MM.1S (cell line): ENCODE measurements at regions not wholly inside any gene's neighbourhood (a gene's known extent, or its start where the extent isn't known, plus 50 kb on each side); places are given as distances from the start of the nearest gene placed in this dataset.

Experiments used
- DNase-seq: peaks from one replicate; pipeline ENCODE4 v3.0.0-alpha.2; 2015
- H2AFZ ChIP-seq: fragments of 300-600 bp; sonication (generic); 2 replicates; pipeline ENCODE4 v1.6.0; 2016; ENCODE audit warnings: antibody characterized with exemption, low read length
- H3F3A ChIP-seq: fragments of 300-600 bp; sonication (generic); 2 replicates; pipeline ENCODE4 v1.6.1; 2016; ENCODE audit warnings: mild to moderate bottlenecking, antibody characterized with exemption, low read length, moderate library complexity, mixed read lengths; ENCODE audit not compliant: insufficient read depth
- H3K27ac ChIP-seq: fragments of 300-600 bp; sonication (generic); 2 replicates; pipeline ENCODE4 v1.5.1; 2016; ENCODE audit warnings: mild to moderate bottlenecking, low read length
- H3K27me3 ChIP-seq: fragments of 300-600 bp; sonication (generic); replicated peaks from 2 replicates; pipeline ENCODE4 v1.6.0; 2016; ENCODE audit warnings: low read length; ENCODE audit not compliant: insufficient read depth
- H3K36me3 ChIP-seq: fragments of 300-600 bp; sonication (generic); replicated peaks from 2 replicates; pipeline ENCODE4 v1.6.1; 2016; ENCODE audit warnings: mild to moderate bottlenecking, low read length, mixed read lengths; ENCODE audit not compliant: insufficient read depth
- H3K4me1 ChIP-seq: fragments of 300-600 bp; sonication (generic); 2 replicates; pipeline ENCODE4 v1.6.1; 2016; ENCODE audit warnings: low read length, mixed read lengths
- H3K4me2 ChIP-seq: fragments of 300-600 bp; sonication (generic); 2 replicates; pipeline ENCODE4 v1.6.0; 2016; ENCODE audit warnings: low read depth, low read length
- H3K4me3 ChIP-seq: fragments of 300-600 bp; sonication (generic); 2 replicates; pipeline ENCODE4 v1.5.1; 2016; ENCODE audit warnings: low read length, mixed read lengths
- H3K79me2 ChIP-seq: fragments of 300-600 bp; sonication (generic); 2 replicates; pipeline ENCODE4 v1.6.1; 2016; ENCODE audit warnings: mixed run types, low read length, mixed read lengths
- H3K9ac ChIP-seq: fragments of 300-600 bp; sonication (generic); 2 replicates; pipeline ENCODE4 v1.6.1; 2016; ENCODE audit warnings: low read length, mixed read lengths
- H3K9me2 ChIP-seq: fragments of 300-600 bp; sonication (generic); replicated peaks from 2 replicates; pipeline ENCODE4 v1.6.1; 2016; ENCODE audit warnings: mild to moderate bottlenecking, low read length, mixed read lengths; ENCODE audit not compliant: insufficient read depth
- H3K9me3 ChIP-seq: fragments of 300-600 bp; sonication (generic); replicated peaks from 2 replicates; pipeline ENCODE4 v1.6.1; 2016; ENCODE audit warnings: mild to moderate bottlenecking, low read length, mixed read lengths; ENCODE audit not compliant: insufficient read depth
- H4K20me1 ChIP-seq: fragments of 300-600 bp; sonication (generic); 2 replicates; pipeline ENCODE4 v1.6.1; 2016; ENCODE audit warnings: mild to moderate bottlenecking, low read length, moderate library complexity, mixed read lengths; ENCODE audit not compliant: insufficient read depth
- CTCF ChIP-seq: fragments of 300-600 bp; sonication (generic); IDR thresholded peaks from 2 replicates; pipeline ENCODE4 v1.5.1; 2016; ENCODE audit warnings: antibody characterized with exemption, low read length, mixed read lengths
- EZH2 ChIP-seq: fragments of 300-600 bp; sonication (generic); optimal IDR thresholded peaks from 2 replicates; pipeline ENCODE3; 2017; ENCODE audit warnings: low read depth, mild to moderate bottlenecking, antibody characterized with exemption, low read length, mixed read lengths
- EZH2phosphoT487 ChIP-seq: fragments of 300-600 bp; sonication (generic); IDR thresholded peaks from 2 replicates; pipeline ENCODE4 v1.6.1; 2018; ENCODE audit warnings: antibody characterized with exemption, low read length

- no peak for DNase-seq
- Histone ChIP-seq H3K9ac (no peak overlapping the region), H3K4me2 (no peak overlapping the region), H3K36me3 (no peaks in the 10 kb centered on the region), H3K4me3 (no peak overlapping the region), H4K20me1 (no peaks in the 10 kb centered on the region), H3F3A (no peaks in the 10 kb centered on the region), H3K27ac (no peak overlapping the region), H2AFZ (no peak overlapping the region), H3K4me1 (no peaks in the 10 kb centered on the region), H3K9me2 (no peaks in the 10 kb centered on the region), H3K9me3 (no peaks in the 10 kb centered on the region), H3K27me3 (no peaks in the 10 kb centered on the region), H3K79me2 (no peaks in the 10 kb centered on the region)
- TF ChIP-seq EZH2phosphoT487: no peak
- no peak for TF ChIP-seq CTCF
- no peak for TF ChIP-seq EZH2
Observed at GRCh38 chr18:78637442-78638402, 341.9 kb upstream of the SALL3 start.

GRCh38 chr18:78639006-78639950, 340.3 kb upstream of the SALL3 start:
- no peaks in the 10 kb centered on the region for H3K9me2 ChIP-seq
- no peak for DNase-seq
- H3K27ac ChIP-seq: no peak overlapping the region
- H3K4me2 ChIP-seq: no peak overlapping the region
- H2AFZ ChIP-seq: no peak overlapping the region
- no peaks in the 10 kb centered on the region for H3K4me1 ChIP-seq
- no peak overlapping the region for H3K9ac ChIP-seq
- TF ChIP-seq EZH2 (no peak), CTCF (no peak), EZH2phosphoT487 (no peak)
- H3F3A ChIP-seq: no peaks in the 10 kb centered on the region
- H3K27me3 ChIP-seq: no peaks in the 10 kb centered on the region
- no peaks in the 10 kb centered on the region for H3K79me2 ChIP-seq
- H3K36me3 ChIP-seq: no peaks in the 10 kb centered on the region
- no peaks in the 10 kb centered on the region for H4K20me1 ChIP-seq
- H3K4me3 ChIP-seq: no peak overlapping the region
- H3K9me3 ChIP-seq: no peaks in the 10 kb centered on the region

GRCh38 chr18:78640246-78640995, 339.2 kb upstream of the SALL3 start:
- Histone ChIP-seq H3K27ac (no peak overlapping the region), H3K9me3 (no peaks in the 10 kb centered on the region), H3K9ac (no peak overlapping the region), H3K4me3 (no peak overlapping the region), H3K27me3 (no peaks in the 10 kb centered on the region), H3F3A (no peaks in the 10 kb centered on the region), H3K4me2 (no peak overlapping the region), H4K20me1 (no peaks in the 10 kb centered on the region), H2AFZ (no peak overlapping the region), H3K36me3 (no peaks in the 10 kb centered on the region), H3K9me2 (no peaks in the 10 kb centered on the region), H3K79me2 (no peaks in the 10 kb centered on the region), H3K4me1 (no peaks in the 10 kb centered on the region)
- TF ChIP-seq EZH2: no peak
- TF ChIP-seq CTCF: no peak
- no peak for TF ChIP-seq EZH2phosphoT487
- no peak for DNase-seq
